ENCODE measurements at regions not wholly inside any gene's neighbourhood (a gene's known extent, or its start where the extent isn't known, plus 50 kb on each side); places are given as distances from the start of the nearest gene placed in this dataset.

GRCh38 chr5:138698713-138699112 lies 54.5 kb upstream of the CTNNA1 start:
- peaks cover 0 to 7% (median 0%) of the 10 kb centered on the region in 4 donors for H3K4me1 ChIP-seq
- TF ChIP-seq POLR2A (IDR thresholded peaks at IDR 0.05; ENCODE audit: low read depth), result no peak
- DNase-seq (ENCODE audit: extremely low spot score), result no peak
- no peak overlapping the region for H3K4me3 ChIP-seq
- no peaks in the 10 kb centered on the region for H3K36me3 ChIP-seq
- H3K27ac ChIP-seq (replicated peaks in 1 of 4), result no peak overlapping the region
- 80% methylated on average over 5 of the region's 5 CpGs for WGBS
- intact Hi-C loops (cut with DNase I), result no loop called here
- no peaks in the 10 kb centered on the region for H3K27me3 ChIP-seq
- H3K9me3 ChIP-seq, result no peaks in the 10 kb centered on the region

DNA sequence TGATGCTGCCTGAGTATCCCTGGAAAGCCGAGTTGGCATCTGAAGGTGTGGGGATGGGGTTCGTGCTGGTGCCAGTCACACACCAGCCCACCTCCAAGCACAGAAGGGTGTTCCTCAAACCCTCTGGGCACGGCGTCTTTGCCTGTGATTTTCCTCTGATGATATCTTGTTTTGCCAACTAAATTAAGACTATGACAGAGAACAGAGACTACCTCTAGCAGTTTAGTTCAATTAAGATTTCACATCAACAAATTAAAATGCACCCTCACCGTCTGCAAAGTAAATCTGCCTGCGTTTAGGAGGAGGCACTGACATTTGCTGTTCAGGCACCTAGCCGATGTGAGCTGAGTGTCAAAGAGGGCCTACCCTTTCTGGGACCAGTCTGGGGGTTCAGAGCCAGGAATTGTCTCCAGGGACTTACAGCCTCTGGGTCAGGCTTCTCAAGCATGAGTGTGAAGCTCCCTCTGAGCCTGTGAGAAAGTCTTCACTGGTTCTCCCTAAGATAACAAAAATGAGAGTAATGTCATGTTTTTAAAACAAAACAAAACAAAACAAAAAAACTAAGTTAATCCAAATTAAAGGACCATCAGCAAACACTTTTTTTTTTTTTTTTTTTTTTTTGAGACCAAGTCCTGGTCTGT lies 55.4 kb upstream of the CTNNA1 start:
- no peak overlapping the region for H3K4me3 ChIP-seq
- DNase-seq (ENCODE audit: extremely low spot score), result no peak
- no peaks in the 10 kb centered on the region for H3K36me3 ChIP-seq
- no peaks in the 10 kb centered on the region for H3K27me3 ChIP-seq
- TF ChIP-seq CTCF (IDR thresholded peaks at IDR 0.05) (no peak), EP300 (IDR thresholded peaks at IDR 0.05) (no peak)
- no peak overlapping the region for H3K27ac ChIP-seq (replicated peaks in 1 of 4)
- intact Hi-C loops (cut with DNase I), result no loop called here
- peaks cover 0 to 7% (median 0%) of the 10 kb centered on the region in 4 donors for H3K4me1 ChIP-seq
- WGBS, result 71% methylated on average over 5 of the region's 7 CpGs
- H3K9me3 ChIP-seq, result no peaks in the 10 kb centered on the region

- no peak for TF ChIP-seq CTCF (IDR thresholded peaks at IDR 0.05)
- Histone ChIP-seq H3K9me3 (no peaks in the 10 kb centered on the region), H3K36me3 (no peaks in the 10 kb centered on the region), H3K27me3 (no peaks in the 10 kb centered on the region), H3K4me1 (peaks cover 0 to 7% (median 0%) of the 10 kb centered on the region in 4 donors), H3K27ac (replicated peaks in 1 of 4) (no peak overlapping the region), H3K4me3 (no peak overlapping the region)
- intact Hi-C loops (cut with DNase I), result no loop called here
- no peak for DNase-seq (ENCODE audit: extremely low spot score)
- 71% methylated on average over 2 of the region's 6 CpGs for WGBS
Measured at GRCh38 chr5:138696501-138696900, 56.7 kb upstream of the CTNNA1 start.

DNA sequence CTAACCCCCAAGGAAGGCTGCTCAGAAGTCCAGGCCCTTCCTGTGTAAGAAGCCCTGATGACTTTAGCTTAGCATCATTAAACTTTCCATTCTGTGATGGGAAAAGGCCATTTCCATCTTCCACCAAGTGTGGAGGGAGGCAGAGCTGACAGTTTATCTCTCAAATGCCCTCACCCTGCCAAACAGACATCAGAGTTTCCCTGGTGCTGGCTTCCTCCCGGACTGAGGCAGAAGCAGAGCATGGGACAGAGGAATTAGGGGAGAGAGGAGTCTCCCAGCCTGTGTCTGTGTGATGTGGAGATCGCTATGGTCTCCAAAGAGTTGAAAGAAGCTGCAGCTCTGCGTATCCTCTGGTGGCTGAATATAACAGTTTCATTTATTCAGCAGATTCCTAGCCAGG lies 57.4 kb upstream of the CTNNA1 start:
- Histone ChIP-seq H3K27ac (replicated peaks in 1 of 4) (no peak overlapping the region), H3K4me3 (no peak overlapping the region), H3K27me3 (no peaks in the 10 kb centered on the region), H3K4me1 (peaks cover 0 to 7% (median 0%) of the 10 kb centered on the region in 4 donors), H3K9me3 (no peaks in the 10 kb centered on the region), H3K36me3 (no peaks in the 10 kb centered on the region)
- intact Hi-C loops (cut with DNase I), result no loop called here
- TF ChIP-seq CTCF (IDR thresholded peaks at IDR 0.05) (no peak), EP300 (IDR thresholded peaks at IDR 0.05) (no peak), POLR2A (IDR thresholded peaks at IDR 0.05; ENCODE audit: low read depth) (no peak), POLR2AphosphoS5 (IDR thresholded peaks at IDR 0.05) (no peak)
- DNase-seq (ENCODE audit: extremely low spot score), result no peak
- 94% methylated on average over 3 of the region's 3 CpGs for WGBS

DNA sequence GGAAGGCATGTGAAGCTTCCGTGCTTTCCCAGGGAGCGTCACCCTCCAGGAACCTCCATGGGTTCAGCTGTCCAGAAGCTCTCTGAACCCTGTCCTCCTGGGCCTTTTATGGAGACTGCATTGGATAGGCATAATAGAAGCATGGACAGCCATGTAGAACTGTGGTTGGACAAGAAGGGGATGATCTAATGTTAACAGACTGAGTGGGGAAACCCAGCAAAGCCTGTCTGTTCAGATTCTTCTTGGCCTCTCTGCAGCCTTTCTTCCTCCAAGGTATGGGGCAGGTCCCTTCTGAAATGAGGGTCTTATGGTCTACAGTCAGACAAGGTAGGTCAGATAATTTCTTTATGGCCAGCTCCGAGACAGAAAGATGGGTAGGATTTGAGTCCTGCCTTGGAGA lies 59.1 kb upstream of the CTNNA1 start:
- Histone ChIP-seq H3K27ac (replicated peaks in 1 of 4) (no peak overlapping the region), H3K27me3 (no peaks in the 10 kb centered on the region), H3K36me3 (no peaks in the 10 kb centered on the region), H3K4me1 (peaks cover 0 to 7% (median 0%) of the 10 kb centered on the region in 4 donors), H3K4me3 (no peak overlapping the region), H3K9me3 (no peaks in the 10 kb centered on the region)
- no peak for TF ChIP-seq CTCF (IDR thresholded peaks at IDR 0.05)
- TF ChIP-seq POLR2AphosphoS5 (IDR thresholded peaks at IDR 0.05), result no peak
- TF ChIP-seq EP300 (IDR thresholded peaks at IDR 0.05), result no peak
- TF ChIP-seq POLR2A (IDR thresholded peaks at IDR 0.05; ENCODE audit: low read depth), result no peak
- DNase-seq (ENCODE audit: extremely low spot score), result no peak
- WGBS, result 94% methylated on average over 3 of the region's 3 CpGs
- intact Hi-C loops (cut with DNase I), result no loop called here
